Peyer's patch (tissue), 4 donors: ENCODE measurements at regions not wholly inside any gene's neighbourhood (a gene's known extent, or its start where the extent isn't known, plus 50 kb on each side); places are given as distances from the start of the nearest gene placed in this dataset.

Experiments used
- CTCF ChIP-seq, 6 experiments: fragments of 450-650 bp in 4 of 6; fragments of 200-600 bp in 2 of 6; sonication (generic) in 1 of 6; IDR thresholded peaks; one replicate each; pipeline ENCODE4 v1.5.1; 2017 to 2019; ENCODE audit warnings: antibody characterized with exemption in 6 of 6, mild to moderate bottlenecking in 3 of 6, moderate library complexity in 1 of 6
- POLR2A ChIP-seq, 2 donors: fragments of 450-650 bp; IDR thresholded peaks; one replicate each; pipeline ENCODE4 v1.5.1; 2017; ENCODE audit warnings: antibody characterized with exemption in 2 of 2, mild to moderate bottlenecking in 2 of 2, moderate library complexity in 2 of 2

GRCh38 chr7:113176836-113177235, 58.5 kb upstream of the SMIM30 start:
- TF ChIP-seq POLR2A (IDR thresholded peaks at IDR 0.05) (no peak), CTCF (IDR thresholded peaks at IDR 0.05) (no peak)
